Large intestine (tissue), 3 donors: ENCODE measurements at regions not wholly inside any gene's neighbourhood (a gene's known extent, or its start where the extent isn't known, plus 50 kb on each side); places are given as distances from the start of the nearest gene placed in this dataset.

Experiments
- DNase-seq, 2 donors: peaks; one replicate each; pipeline versions ENCODE4 v3.0.0 to v3.0.0-alpha.2; 2013
- H3K27ac ChIP-seq: one replicate; pipeline ENCODE4 v1.5.1; 2013; ENCODE audit warnings: low read length
- H3K27me3 ChIP-seq: 2 replicates; pipeline ENCODE4 v1.6.1; 2013; ENCODE audit warnings: low read length; ENCODE audit not compliant: control insufficient read depth, insufficient read depth
- H3K36me3 ChIP-seq: 2 replicates; pipeline ENCODE4 v1.6.1; 2013; ENCODE audit warnings: low read length; ENCODE audit not compliant: control insufficient read depth, insufficient read depth
- H3K4me1 ChIP-seq: one replicate; pipeline ENCODE4 v1.6.1; 2013; ENCODE audit warnings: low read length; ENCODE audit not compliant: control insufficient read depth, insufficient read depth
- H3K4me3 ChIP-seq: one replicate; pipeline ENCODE4 v1.5.1; 2013; ENCODE audit warnings: low read length
- H3K9me3 ChIP-seq: one replicate; pipeline ENCODE4 v1.6.1; 2013; ENCODE audit warnings: mild to moderate bottlenecking, low read depth, low read length, moderate library complexity; ENCODE audit not compliant: control insufficient read depth
- WGBS: methylation state at CpG from one replicate; pipeline ENCODE4 v1.1.5; 2013; ENCODE audit warnings: low lambda C conversion rate; ENCODE audit not compliant: insufficient coverage; 5-methylcytosine and 5-hydroxymethylcytosine counted together

DNA sequence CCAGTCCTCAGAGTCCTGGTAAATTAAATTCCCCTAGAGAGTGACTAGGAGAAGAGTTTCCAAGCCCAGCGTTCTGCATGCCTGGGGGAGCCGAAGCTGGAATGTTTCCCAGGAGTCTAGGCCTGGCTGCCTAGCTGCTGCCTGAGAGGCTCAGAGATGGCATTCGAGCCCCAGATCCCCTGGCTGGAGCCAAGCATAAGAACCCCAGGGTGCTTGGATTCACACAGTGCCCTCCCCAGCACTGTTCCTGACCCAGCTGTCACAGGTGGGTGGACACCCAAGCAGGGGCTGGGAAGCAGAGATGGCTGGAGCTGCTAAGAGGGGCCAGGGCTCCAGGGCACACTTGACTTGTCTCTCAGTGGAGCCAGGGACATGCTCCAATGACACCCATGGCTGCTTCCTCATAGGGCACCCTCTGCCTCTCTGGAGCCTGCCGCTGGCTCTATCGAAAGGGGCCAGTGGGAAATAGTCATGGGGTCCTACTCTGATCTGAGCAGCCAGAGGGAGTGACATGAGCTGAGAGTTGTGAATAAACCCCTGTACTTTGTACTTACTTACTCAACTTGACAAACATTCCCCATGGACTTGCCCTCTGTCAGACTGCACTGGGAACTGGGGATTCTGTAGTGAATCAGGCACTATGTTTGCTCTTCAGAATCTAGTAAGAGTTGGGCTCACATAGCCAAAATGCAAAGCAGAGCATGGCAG lies 62.6 kb upstream of the XPA start:
- no peaks in the 10 kb centered on the region for H3K9me3 ChIP-seq
- no peaks in the 10 kb centered on the region for H3K27me3 ChIP-seq
- H3K4me1 ChIP-seq = peaks cover 61% of the 10 kb centered on the region
- WGBS = no CpG with 5 or more reads among the region's 5 CpGs
- H3K4me3 ChIP-seq = no peak overlapping the region
- H3K27ac ChIP-seq = peak overlapping the region; percentile 97
- peak; percentile 84 to 95 for DNase-seq
- H3K36me3 ChIP-seq = no peaks in the 10 kb centered on the region

- H3K27me3 ChIP-seq = no peaks in the 10 kb centered on the region
- H3K4me3 ChIP-seq = no peak overlapping the region
- H3K4me1 ChIP-seq = peaks cover 61% of the 10 kb centered on the region
- WGBS = no CpG with 5 or more reads among the region's 8 CpGs
- no peaks in the 10 kb centered on the region for H3K36me3 ChIP-seq
- H3K9me3 ChIP-seq = no peaks in the 10 kb centered on the region
- H3K27ac ChIP-seq = peak overlapping the region; percentile 97
- DNase-seq = peak; percentile 84 to 94
These were observed 64.0 kb upstream of the XPA start for GRCh38 chr9:97761056-97761598.

GRCh38 chr9:97761879-97762278 lies 64.7 kb upstream of the XPA start:
- DNase-seq = no peak
- no peak overlapping the region for H3K4me3 ChIP-seq
- no peaks in the 10 kb centered on the region for H3K36me3 ChIP-seq
- no CpG with 5 or more reads among the region's 8 CpGs for WGBS
- H3K4me1 ChIP-seq = peaks cover 61% of the 10 kb centered on the region
- peak overlapping the region; percentile 97 for H3K27ac ChIP-seq
- H3K27me3 ChIP-seq = no peaks in the 10 kb centered on the region
- no peaks in the 10 kb centered on the region for H3K9me3 ChIP-seq

GRCh38 chr9:97763874-97764273 lies 66.7 kb upstream of the XPA start:
- H3K27me3 ChIP-seq = no peaks in the 10 kb centered on the region
- H3K4me3 ChIP-seq = no peak overlapping the region
- H3K36me3 ChIP-seq = no peaks in the 10 kb centered on the region
- no CpG with 5 or more reads among the region's 4 CpGs for WGBS
- no peak for DNase-seq
- no peaks in the 10 kb centered on the region for H3K9me3 ChIP-seq
- peaks cover 44% of the 10 kb centered on the region for H3K4me1 ChIP-seq
- H3K27ac ChIP-seq = no peak overlapping the region

DNA sequence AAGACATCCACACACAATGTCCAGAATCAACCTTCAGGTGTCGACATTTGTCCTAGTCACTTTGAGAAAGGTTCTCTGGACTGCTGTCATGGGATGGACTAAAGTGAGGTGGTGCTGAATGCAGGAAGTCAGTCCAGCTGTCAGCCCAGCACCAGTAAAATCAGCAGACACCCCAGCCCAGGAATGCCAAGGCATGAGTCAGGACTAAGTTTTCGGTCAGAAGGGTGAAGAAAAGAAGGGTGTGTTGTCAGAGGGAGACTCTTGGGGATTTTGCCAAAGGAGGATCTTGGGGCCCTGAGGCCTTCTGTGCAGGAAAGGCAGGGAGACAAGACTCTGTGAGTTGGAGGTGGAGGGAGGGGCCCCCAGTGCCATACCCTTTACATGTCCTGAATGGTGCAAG lies 69.0 kb upstream of the XPA start:
- 86% methylated on average over 1 of the region's 2 CpGs for WGBS
- Histone ChIP-seq H3K36me3 (no peaks in the 10 kb centered on the region), H3K4me3 (no peak overlapping the region), H3K4me1 (peaks cover 25% of the 10 kb centered on the region), H3K9me3 (no peaks in the 10 kb centered on the region), H3K27ac (no peak overlapping the region), H3K27me3 (no peaks in the 10 kb centered on the region)
- no peak for DNase-seq

GRCh38 chr9:97766610-97767009 lies 69.5 kb upstream of the XPA start:
- H3K27ac ChIP-seq = no peak overlapping the region
- H3K4me3 ChIP-seq = no peak overlapping the region
- no peak for DNase-seq
- H3K4me1 ChIP-seq = peaks cover 24% of the 10 kb centered on the region
- H3K9me3 ChIP-seq = no peaks in the 10 kb centered on the region
- WGBS = no CpG with 5 or more reads among the region's 3 CpGs
- H3K36me3 ChIP-seq = no peaks in the 10 kb centered on the region
- no peaks in the 10 kb centered on the region for H3K27me3 ChIP-seq

DNA sequence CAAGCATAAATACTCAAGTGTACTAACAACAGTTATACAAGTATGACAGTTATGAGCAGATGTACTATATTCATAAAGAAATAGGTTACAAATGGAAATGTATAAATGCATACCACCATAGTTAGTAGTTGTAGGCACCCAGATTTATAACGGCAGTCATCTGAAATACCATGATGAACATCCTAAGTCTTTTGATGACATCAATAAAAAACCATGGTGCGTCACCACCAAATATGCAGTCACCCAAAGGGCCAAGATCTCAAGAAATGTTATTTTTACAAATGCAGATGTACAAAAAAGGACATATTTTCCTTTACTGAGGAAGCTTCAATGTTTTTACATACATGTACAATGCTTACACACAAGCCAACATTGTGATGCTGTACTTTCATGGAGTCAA lies 70.8 kb upstream of the XPA start:
- H3K4me1 ChIP-seq = peaks cover 18% of the 10 kb centered on the region
- no peaks in the 10 kb centered on the region for H3K27me3 ChIP-seq
- no CpG with 5 or more reads among the region's 2 CpGs for WGBS
- DNase-seq = no peak
- no peaks in the 10 kb centered on the region for H3K36me3 ChIP-seq
- H3K4me3 ChIP-seq = no peak overlapping the region
- H3K9me3 ChIP-seq = no peaks in the 10 kb centered on the region
- H3K27ac ChIP-seq = no peak overlapping the region

DNA sequence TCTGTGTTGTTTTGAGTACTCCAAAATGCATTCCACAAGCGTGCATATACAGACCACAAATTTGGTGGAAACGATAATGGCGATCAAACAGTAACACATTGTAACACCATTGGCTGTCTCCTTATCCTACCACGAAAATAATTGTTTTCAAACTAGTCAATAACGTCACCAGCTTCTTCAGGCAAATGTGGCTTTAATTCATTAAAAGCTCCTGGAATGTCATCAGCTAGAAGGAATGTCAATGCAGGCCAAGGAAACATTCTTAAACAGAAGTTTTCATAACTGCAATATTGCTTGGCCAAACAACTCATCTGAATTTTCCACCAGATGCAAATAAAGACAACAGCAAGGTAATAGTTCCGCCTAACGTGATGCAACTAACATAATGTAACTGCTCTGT lies 71.6 kb upstream of the XPA start:
- Histone ChIP-seq H3K4me3 (no peak overlapping the region), H3K9me3 (no peaks in the 10 kb centered on the region), H3K27ac (no peak overlapping the region), H3K4me1 (peaks cover 11% of the 10 kb centered on the region), H3K27me3 (no peaks in the 10 kb centered on the region), H3K36me3 (no peaks in the 10 kb centered on the region)
- WGBS = no CpG with 5 or more reads among the region's 7 CpGs
- no peak for DNase-seq

GRCh38 chr9:97769208-97769607 lies 72.1 kb upstream of the XPA start:
- 50% methylated on average over 1 of the region's 5 CpGs for WGBS
- no peaks in the 10 kb centered on the region for H3K9me3 ChIP-seq
- no peak for DNase-seq
- no peak overlapping the region for H3K27ac ChIP-seq
- H3K27me3 ChIP-seq = no peaks in the 10 kb centered on the region
- H3K4me3 ChIP-seq = no peak overlapping the region
- peaks cover 11% of the 10 kb centered on the region for H3K4me1 ChIP-seq
- H3K36me3 ChIP-seq = no peaks in the 10 kb centered on the region

- H3K36me3 ChIP-seq = no peaks in the 10 kb centered on the region
- no peak for DNase-seq
- no peaks in the 10 kb centered on the region for H3K9me3 ChIP-seq
- no peaks in the 10 kb centered on the region for H3K27me3 ChIP-seq
- H3K4me1 ChIP-seq = peaks cover 14% of the 10 kb centered on the region
- no CpG with 5 or more reads among the region's 1 CpG for WGBS
- H3K4me3 ChIP-seq = no peak overlapping the region
- no peak overlapping the region for H3K27ac ChIP-seq
These were observed 73.8 kb upstream of the XPA start for GRCh38 chr9:97770808-97771372.

DNA sequence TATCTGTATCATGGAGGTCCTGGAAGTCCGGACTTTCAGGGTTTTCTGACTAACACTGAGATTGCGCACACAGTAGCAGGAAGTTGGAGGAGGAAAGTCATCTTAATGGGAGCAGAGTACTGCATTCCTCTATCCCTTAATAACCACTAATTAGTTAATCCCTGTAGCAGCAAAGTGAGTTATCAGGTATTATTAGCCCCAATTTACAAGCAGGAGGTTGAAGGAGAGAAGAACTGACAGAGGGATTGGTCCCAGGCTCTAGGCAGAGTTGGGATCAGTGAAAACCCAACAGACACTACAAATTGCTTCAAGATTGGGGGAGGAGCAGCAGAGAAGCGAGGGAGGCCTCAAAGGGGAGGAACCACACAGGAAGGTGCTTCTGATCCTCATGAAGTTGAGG lies 74.5 kb upstream of the XPA start:
- WGBS = no CpG with 5 or more reads among the region's 3 CpGs
- H3K27me3 ChIP-seq = no peaks in the 10 kb centered on the region
- no peaks in the 10 kb centered on the region for H3K9me3 ChIP-seq
- H3K36me3 ChIP-seq = no peaks in the 10 kb centered on the region
- no peak overlapping the region for H3K4me3 ChIP-seq
- peaks cover 14% of the 10 kb centered on the region for H3K4me1 ChIP-seq
- no peak overlapping the region for H3K27ac ChIP-seq
- peak in 1 of 2 donors; percentile 74 for DNase-seq
